ENCODE measurements at regions not wholly inside any gene's neighbourhood (a gene's known extent, or its start where the extent isn't known, plus 50 kb on each side); places are given as distances from the start of the nearest gene placed in this dataset.

GRCh38 chr10:71080381-71081228, 131.8 kb upstream of the UNC5B start:
- Histone ChIP-seq H3K27ac (no peak overlapping the region), H3K4me1 (ENCODE audit: low read depth, poor library complexity, severe bottlenecking) (no peaks in the 10 kb centered on the region), H3K79me2 (ENCODE audit: insufficient read depth, low read depth) (no peaks in the 10 kb centered on the region), H3K36me3 (ENCODE audit: insufficient read depth) (no peaks in the 10 kb centered on the region), H3K9ac (no peak overlapping the region), H3K4me3 (IDR thresholded peaks at IDR 0.05; ENCODE audit: insufficient read depth, low read depth, low read length) (no peak overlapping the region), H3K27me3 (ENCODE audit: insufficient read depth, low read depth) (peaks cover 13% of the 10 kb centered on the region; the same call in 1 of the 2 replicates), H3K4me2 (no peak overlapping the region), H4K20me1 (ENCODE audit: insufficient read depth) (no peaks in the 10 kb centered on the region), H2AFZ (ENCODE audit: low read depth) (no peak overlapping the region)
- no peak for TF ChIP-seq CTCF (conservative IDR thresholded peaks at IDR 0.05; ENCODE audit: low read depth, low read length)

GRCh38 chr10:71081229-71081560, 131.2 kb upstream of the UNC5B start:
- Histone ChIP-seq H3K4me1 (ENCODE audit: low read depth, poor library complexity, severe bottlenecking) (no peaks in the 10 kb centered on the region), H4K20me1 (ENCODE audit: insufficient read depth) (no peaks in the 10 kb centered on the region), H3K36me3 (ENCODE audit: insufficient read depth) (no peaks in the 10 kb centered on the region), H3K9ac (no peak overlapping the region), H3K79me2 (ENCODE audit: insufficient read depth, low read depth) (no peaks in the 10 kb centered on the region), H3K4me2 (no peak overlapping the region), H3K27me3 (ENCODE audit: insufficient read depth, low read depth) (peaks cover 12% of the 10 kb centered on the region; the same call in 1 of the 2 replicates), H3K4me3 (IDR thresholded peaks at IDR 0.05; ENCODE audit: insufficient read depth, low read depth, low read length) (no peak overlapping the region), H2AFZ (ENCODE audit: low read depth) (no peak overlapping the region), H3K27ac (no peak overlapping the region)
- TF ChIP-seq CTCF (conservative IDR thresholded peaks at IDR 0.05; ENCODE audit: low read depth, low read length) = no peak

- H3K4me2 ChIP-seq = no peak overlapping the region
- no peak overlapping the region for H2AFZ ChIP-seq (ENCODE audit: low read depth)
- no peaks in the 10 kb centered on the region for H3K4me1 ChIP-seq (ENCODE audit: low read depth, poor library complexity, severe bottlenecking)
- H3K27ac ChIP-seq = no peak overlapping the region
- no peak overlapping the region for H3K9ac ChIP-seq
- no peaks in the 10 kb centered on the region for H4K20me1 ChIP-seq (ENCODE audit: insufficient read depth)
- peaks cover 7% of the 10 kb centered on the region; the same call in 1 of the 2 replicates for H3K27me3 ChIP-seq (ENCODE audit: insufficient read depth, low read depth)
- no peak for TF ChIP-seq CTCF (conservative IDR thresholded peaks at IDR 0.05; ENCODE audit: low read depth, low read length)
- H3K4me3 ChIP-seq (IDR thresholded peaks at IDR 0.05; ENCODE audit: insufficient read depth, low read depth, low read length) = no peak overlapping the region
- no peaks in the 10 kb centered on the region for H3K79me2 ChIP-seq (ENCODE audit: insufficient read depth, low read depth)
- H3K36me3 ChIP-seq (ENCODE audit: insufficient read depth) = no peaks in the 10 kb centered on the region
Measured at GRCh38 chr10:71081912-71082311, 130.5 kb upstream of the UNC5B start.

- no peak overlapping the region for H2AFZ ChIP-seq (ENCODE audit: low read depth)
- H3K9ac ChIP-seq = no peak overlapping the region
- H3K4me3 ChIP-seq (IDR thresholded peaks at IDR 0.05; ENCODE audit: insufficient read depth, low read depth, low read length) = no peak overlapping the region
- H3K4me1 ChIP-seq (ENCODE audit: low read depth, poor library complexity, severe bottlenecking) = no peaks in the 10 kb centered on the region
- H3K27ac ChIP-seq = no peak overlapping the region
- no peak overlapping the region for H3K4me2 ChIP-seq
- H3K36me3 ChIP-seq (ENCODE audit: insufficient read depth) = no peaks in the 10 kb centered on the region
- no peaks in the 10 kb centered on the region for H3K79me2 ChIP-seq (ENCODE audit: insufficient read depth, low read depth)
- H3K27me3 ChIP-seq (ENCODE audit: insufficient read depth, low read depth) = no peaks in the 10 kb centered on the region; the same call in 1 of the 2 replicates
- H4K20me1 ChIP-seq (ENCODE audit: insufficient read depth) = no peaks in the 10 kb centered on the region
- TF ChIP-seq CTCF (conservative IDR thresholded peaks at IDR 0.05; ENCODE audit: low read depth, low read length) = no peak
Measured at GRCh38 chr10:71082960-71083715, 129.2 kb upstream of the UNC5B start.

Data from KMS-11 (cell line).